GM23248 (cell line): ENCODE measurements at regions not wholly inside any gene's neighbourhood (a gene's known extent, or its start where the extent isn't known, plus 50 kb on each side); places are given as distances from the start of the nearest gene placed in this dataset.

Experiments used
- EZH2 ChIP-seq: fragments of 200-600 bp; sonication (generic); IDR thresholded peaks from 2 replicates; pipeline ENCODE4 v1.6.1; 2018; ENCODE audit warnings: antibody characterized with exemption, mild to moderate bottlenecking; ENCODE audit not compliant: insufficient read depth, poor library complexity, severe bottlenecking
- EZH2phosphoT487 ChIP-seq: fragments of 200-600 bp; sonication (generic); IDR thresholded peaks from 2 replicates; pipeline ENCODE4 v1.6.1; 2018; ENCODE audit warnings: antibody characterized with exemption, moderate library complexity, mild to moderate bottlenecking, low read depth; ENCODE audit not compliant: insufficient read depth

- no peak for TF ChIP-seq EZH2
- no peak for TF ChIP-seq EZH2phosphoT487
These were observed 73.2 kb downstream of the CEBPB start for GRCh38 chr20:50263831-50264230.
